ENCODE measurements at regions not wholly inside any gene's neighbourhood (a gene's known extent, or its start where the extent isn't known, plus 50 kb on each side); places are given as distances from the start of the nearest gene placed in this dataset.

- DNase-seq (ENCODE audit: low spot score): no peak
Measured at GRCh38 chr6:45791211-45792168, 224.2 kb downstream of the CLIC5 start.

GRCh38 chr6:45789238-45789637 lies 226.4 kb downstream of the CLIC5 start:
- no peak for DNase-seq (ENCODE audit: low spot score)

- DNase-seq (ENCODE audit: low spot score): no peak
Measured at GRCh38 chr6:45787384-45787783, 228.3 kb downstream of the CLIC5 start.

GRCh38 chr6:45786355-45786781 lies 229.3 kb downstream of the CLIC5 start:
- DNase-seq (ENCODE audit: low spot score): no peak

GRCh38 chr6:45784250-45784649 lies 231.4 kb downstream of the CLIC5 start:
- DNase-seq (ENCODE audit: low spot score): no peak

GRCh38 chr6:45783716-45784115 lies 231.9 kb downstream of the CLIC5 start:
- no peak for DNase-seq (ENCODE audit: low spot score)

- DNase-seq (ENCODE audit: low spot score): no peak
Measured at GRCh38 chr6:45781890-45782289, 233.8 kb downstream of the CLIC5 start.

- no peak for DNase-seq (ENCODE audit: low spot score)
Measured at GRCh38 chr6:45780523-45780922, 235.1 kb downstream of the CLIC5 start.

- no peak for DNase-seq (ENCODE audit: low spot score)
Measured at GRCh38 chr6:45775026-45775697, 240.5 kb downstream of the CLIC5 start.

- DNase-seq (ENCODE audit: low spot score): no peak
Measured at GRCh38 chr6:45773906-45774305, 241.8 kb downstream of the CLIC5 start.

- no peak for DNase-seq (ENCODE audit: low spot score)
Measured at GRCh38 chr6:45772886-45773495, 242.7 kb downstream of the CLIC5 start.

GRCh38 chr6:45772051-45772450 lies 243.6 kb downstream of the CLIC5 start:
- no peak for DNase-seq (ENCODE audit: low spot score)

GRCh38 chr6:45763281-45763680 lies 252.4 kb downstream of the CLIC5 start:
- no peak for DNase-seq (ENCODE audit: low spot score)

- no peak for DNase-seq (ENCODE audit: low spot score)
Measured at GRCh38 chr6:45759472-45759810, 256.2 kb downstream of the CLIC5 start.

GRCh38 chr6:45758787-45759471 lies 256.7 kb downstream of the CLIC5 start:
- no peak for DNase-seq (ENCODE audit: low spot score)

GRCh38 chr6:45757443-45758130 lies 258.1 kb downstream of the CLIC5 start:
- no peak for DNase-seq (ENCODE audit: low spot score)

GRCh38 chr6:45756606-45757005 lies 259.1 kb downstream of the CLIC5 start:
- no peak for DNase-seq (ENCODE audit: low spot score)

GRCh38 chr6:45754432-45754831 lies 261.2 kb downstream of the CLIC5 start:
- DNase-seq (ENCODE audit: low spot score): no peak

GRCh38 chr6:45746046-45746445 lies 269.6 kb downstream of the CLIC5 start:
- DNase-seq (ENCODE audit: low spot score): no peak

GRCh38 chr6:45743028-45743615 lies 272.5 kb downstream of the CLIC5 start:
- no peak for DNase-seq (ENCODE audit: low spot score)

- no peak for DNase-seq (ENCODE audit: low spot score)
Measured at GRCh38 chr6:45742591-45742990, 273.1 kb downstream of the CLIC5 start.

All from HT-29 (cell line).